Skin epidermis (tissue), 12 donors: ENCODE measurements at regions not wholly inside any gene's neighbourhood (a gene's known extent, or its start where the extent isn't known, plus 50 kb on each side); places are given as distances from the start of the nearest gene placed in this dataset.
"Not testable (repeated sequence)": the region's sequence is repeated elsewhere in the genome, so short reads cannot be mapped to it uniquely, and the experiment has no call there.

ENCODE experiments used
- H3K27ac ChIP-seq, 21 experiments: fragments of 200-600 bp; sonication (generic) in 11 of 21; one replicate each; pipeline ENCODE4 v1.5.0; 2020; ENCODE audit warnings: mild to moderate bottlenecking in 3 of 21, inconsistent platforms in 2 of 21, moderate library complexity in 2 of 21
- H3K4me3 ChIP-seq, 7 experiments: fragments of 200-600 bp; sonication (generic) in 2 of 7; one replicate each; pipeline ENCODE4 v1.5.0; 2020; ENCODE audit warnings: inconsistent platforms in 2 of 7, mild to moderate bottlenecking in 2 of 7, moderate library complexity in 1 of 7

DNA sequence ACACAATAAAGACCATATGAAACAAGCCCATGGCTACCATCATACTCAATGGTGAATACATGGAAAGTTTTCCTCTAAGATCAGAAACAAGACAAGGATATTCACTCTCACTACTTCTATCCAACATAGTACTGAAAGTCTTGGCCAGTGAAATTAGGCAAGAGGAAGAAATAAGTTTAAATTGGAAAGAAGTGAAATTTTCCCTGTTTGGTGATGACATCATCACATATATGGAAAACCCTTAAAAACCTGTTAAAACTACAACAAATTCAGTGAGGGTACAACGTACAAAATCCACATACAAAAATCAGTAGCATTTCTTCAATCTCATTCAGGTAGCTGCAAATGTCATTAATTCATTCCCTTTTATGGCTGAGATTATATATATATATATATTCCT is 164.0 kb upstream of the IRS4 start:
- H3K27ac ChIP-seq: no peak overlapping the region
- H3K4me3 ChIP-seq: no peak overlapping the region

GRCh38 chrX:108896349-108896748 is 160.0 kb upstream of the IRS4 start:
- not testable (repeated sequence) for H3K27ac ChIP-seq, H3K4me3 ChIP-seq

GRCh38 chrX:108892501-108892900 is 156.1 kb upstream of the IRS4 start:
- H3K4me3 ChIP-seq: no peak overlapping the region
- no peak overlapping the region for H3K27ac ChIP-seq

DNA sequence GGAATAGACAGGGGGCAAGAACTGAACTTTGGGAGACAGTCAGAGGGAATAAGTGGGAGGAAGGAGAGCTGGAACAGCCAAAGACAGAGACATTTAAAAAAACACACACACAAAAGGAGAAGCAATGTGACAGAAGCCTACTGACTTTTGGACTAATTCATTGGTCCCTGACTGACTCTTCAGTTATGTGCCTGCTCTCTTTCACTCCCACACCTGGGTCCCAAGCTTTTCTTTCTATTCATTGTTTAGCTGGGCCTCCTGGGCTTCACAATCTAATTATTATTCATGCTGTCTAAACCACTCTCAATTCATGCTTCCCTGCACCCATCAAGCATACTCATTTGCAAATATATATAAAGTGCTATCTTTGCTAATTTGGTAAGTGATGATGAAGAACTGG is 139.2 kb upstream of the IRS4 start:
- H3K27ac ChIP-seq: no peak overlapping the region
- H3K4me3 ChIP-seq: no peak overlapping the region

GRCh38 chrX:108843039-108843438 is 106.7 kb upstream of the IRS4 start:
- not testable (repeated sequence) for H3K4me3 ChIP-seq, H3K27ac ChIP-seq

DNA sequence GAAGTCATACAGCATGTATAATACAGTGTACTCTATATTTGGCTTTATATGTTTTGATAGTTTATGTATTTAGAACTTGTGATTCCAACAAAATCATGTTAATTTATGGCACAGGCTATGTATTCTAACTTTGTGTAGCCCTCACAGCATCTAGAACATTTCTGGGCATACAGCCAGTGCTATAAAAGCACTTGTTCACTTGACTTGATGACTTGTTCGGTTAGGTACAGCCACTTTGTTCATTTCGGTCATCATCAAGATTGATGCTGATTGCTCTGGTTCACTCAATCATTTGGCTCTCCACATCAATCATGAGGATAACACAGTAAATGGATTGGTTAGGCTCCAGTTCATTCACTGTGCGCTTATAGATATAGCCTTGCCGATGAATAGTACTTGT is 97.6 kb upstream of the IRS4 start:
- H3K27ac ChIP-seq: no peak overlapping the region

DNA sequence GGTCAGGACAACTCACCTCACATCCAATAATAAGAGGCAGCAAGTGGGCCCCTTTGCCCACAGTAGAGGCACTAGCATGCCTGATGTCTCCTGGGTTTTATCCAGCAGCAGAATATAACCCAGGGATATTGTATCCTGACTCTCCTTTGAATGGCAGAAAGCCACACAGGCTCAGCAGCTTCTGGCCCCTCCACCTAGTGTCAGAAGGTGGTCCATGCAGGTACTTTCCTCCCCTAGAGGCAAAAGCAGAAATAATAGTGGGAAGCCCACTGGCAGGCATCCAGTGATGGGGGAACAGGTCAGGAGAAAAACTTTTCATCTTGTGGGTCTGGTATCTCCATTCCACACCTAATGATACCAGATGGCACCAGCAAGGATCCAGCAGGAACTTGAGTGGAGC is 75.5 kb upstream of the IRS4 start:
- Histone ChIP-seq H3K27ac (no peak overlapping the region), H3K4me3 (no peak overlapping the region)

More for the DNA sequence above, 97.6 kb upstream of the IRS4 start:
- H3K4me3 ChIP-seq: no peak overlapping the region

GRCh38 chrX:108795240-108795639 is 58.9 kb upstream of the IRS4 start:
- H3K4me3 ChIP-seq: no peak overlapping the region
- H3K27ac ChIP-seq: no peak overlapping the region
